NCI-H1436 treated with DMSO at 0.1 percent for 48 hours (cell line): ENCODE measurements at regions not wholly inside any gene's neighbourhood (a gene's known extent, or its start where the extent isn't known, plus 50 kb on each side); places are given as distances from the start of the nearest gene placed in this dataset.

Source experiments
- DNase-seq: peaks from one replicate; lab custom pipeline; 2025; lab: John Stamatoyannopoulos, UW

- no peak for DNase-seq
Measured at GRCh38 chr21:35423709-35424108, 374.6 kb upstream of the RUNX1 start.

GRCh38 chr21:35422011-35422410 is 372.9 kb upstream of the RUNX1 start:
- DNase-seq, result no peak

DNA sequence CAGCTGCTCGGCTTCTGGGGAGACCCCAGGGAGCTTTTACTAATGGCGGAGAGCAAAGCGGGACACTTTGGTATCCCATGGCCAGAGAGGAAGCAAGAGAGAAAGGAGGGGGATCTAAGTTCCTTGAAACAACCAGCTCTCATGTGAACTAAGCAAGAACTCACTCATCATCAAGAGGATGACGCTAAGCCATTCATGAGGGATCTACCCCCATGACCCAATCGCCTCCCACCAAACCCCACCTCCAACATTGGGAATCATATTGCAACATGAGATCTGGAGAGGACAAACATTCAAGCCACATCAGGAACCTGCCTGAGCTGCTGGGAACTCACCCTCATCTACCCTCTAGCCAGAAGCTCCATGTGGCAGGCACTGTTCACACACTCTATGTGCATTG is 372.1 kb upstream of the RUNX1 start:
- no peak for DNase-seq

DNA sequence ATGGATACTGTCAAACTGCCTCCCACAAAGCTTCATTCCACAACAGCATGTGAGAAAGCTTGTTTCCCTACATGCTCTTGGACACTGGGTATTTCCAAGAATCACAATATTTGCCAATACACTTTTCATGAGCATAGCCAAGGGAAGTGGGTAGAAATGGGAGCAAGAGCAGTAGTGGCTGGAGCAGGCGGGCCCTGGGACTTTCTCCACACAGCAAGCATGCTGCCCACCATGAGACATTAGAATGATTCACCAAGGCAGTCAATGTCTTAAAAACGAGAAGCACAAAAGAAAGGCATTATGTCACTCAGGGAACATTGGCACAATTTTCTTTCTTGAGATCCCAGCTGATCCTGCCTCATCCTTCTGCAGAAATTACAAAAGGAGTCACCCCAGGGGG is 371.6 kb upstream of the RUNX1 start:
- DNase-seq, result no peak

GRCh38 chr21:35417762-35418161 is 368.7 kb upstream of the RUNX1 start:
- no peak for DNase-seq

- no peak for DNase-seq
Measured at GRCh38 chr21:35416866-35417489, 367.9 kb upstream of the RUNX1 start.

- no peak for DNase-seq
Measured at GRCh38 chr21:35414507-35415139, 365.5 kb upstream of the RUNX1 start.

DNA sequence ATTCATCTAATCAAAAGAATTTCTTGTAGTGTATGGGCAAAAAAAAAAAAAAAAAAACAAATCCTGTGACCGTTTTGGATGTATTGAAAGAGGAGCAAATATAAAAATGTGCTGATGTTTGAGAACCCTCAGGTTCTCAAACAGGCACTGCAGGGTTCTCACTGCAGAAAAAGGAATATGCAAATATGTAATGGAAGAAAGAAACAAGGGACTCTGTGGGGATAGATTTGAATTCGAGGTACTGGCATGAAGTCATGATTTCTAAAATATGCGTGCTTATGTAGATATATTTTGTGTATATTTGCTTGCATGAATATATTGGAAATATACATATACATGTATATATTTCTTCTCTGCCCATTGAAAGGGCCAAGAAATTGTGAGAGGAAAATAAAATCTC is 365.0 kb upstream of the RUNX1 start:
- DNase-seq, result no peak

DNA sequence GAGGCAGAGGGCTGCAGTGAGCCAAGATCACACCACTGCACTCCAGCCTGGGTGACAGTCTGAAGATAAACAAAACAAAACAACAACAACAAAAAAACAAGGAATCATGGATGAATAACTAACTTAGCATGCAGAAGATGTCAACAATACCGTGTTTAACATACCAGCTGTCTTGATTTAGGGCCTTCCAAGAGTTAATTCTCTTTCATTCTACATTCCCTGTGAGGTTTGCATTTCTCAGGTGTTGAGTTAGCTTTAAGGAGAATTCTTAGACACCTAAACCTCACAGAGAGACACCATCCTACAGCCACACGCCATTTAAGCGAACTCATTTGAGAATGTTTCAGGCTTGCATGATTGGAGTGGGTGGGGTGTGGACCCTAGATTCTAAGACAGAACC is 363.1 kb upstream of the RUNX1 start:
- DNase-seq, result no peak

DNA sequence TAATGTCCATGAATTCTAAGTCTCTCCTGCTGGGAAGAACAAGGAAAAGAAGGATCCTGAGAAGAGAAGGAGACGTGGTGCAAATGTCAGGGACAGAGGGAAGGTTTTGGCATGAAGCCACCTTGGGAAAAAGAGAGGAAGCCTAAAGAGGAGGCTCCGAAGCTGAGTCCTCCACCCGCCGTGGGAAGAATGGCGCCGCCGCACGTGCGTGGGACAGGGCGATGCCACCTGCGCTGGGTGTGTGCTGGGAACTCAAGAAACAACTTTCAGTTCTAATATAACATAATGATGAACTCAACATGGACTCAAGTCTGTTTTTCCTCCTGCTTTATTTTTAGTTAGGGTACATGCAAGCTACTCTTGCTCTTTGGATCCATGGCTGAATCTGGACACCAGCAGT is 362.3 kb upstream of the RUNX1 start:
- no peak for DNase-seq

DNA sequence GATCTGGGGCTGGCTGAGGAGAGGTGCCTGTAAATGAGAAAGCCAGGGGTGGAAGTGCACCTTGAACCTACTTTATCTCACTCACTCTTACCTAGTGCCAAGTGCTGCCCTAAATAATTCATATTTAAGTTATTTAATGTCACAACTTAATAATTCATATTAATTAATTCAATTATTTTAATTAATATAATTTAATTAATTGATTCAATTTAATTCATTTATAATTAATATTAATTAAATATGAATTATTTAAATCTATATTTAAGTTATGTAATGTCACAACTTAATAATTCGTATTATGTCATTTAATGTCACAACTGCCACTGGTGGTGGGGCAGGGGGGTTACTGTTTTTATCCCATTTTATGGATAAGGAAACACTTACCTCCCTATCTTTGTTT is 361.6 kb upstream of the RUNX1 start:
- DNase-seq, result no peak

DNA sequence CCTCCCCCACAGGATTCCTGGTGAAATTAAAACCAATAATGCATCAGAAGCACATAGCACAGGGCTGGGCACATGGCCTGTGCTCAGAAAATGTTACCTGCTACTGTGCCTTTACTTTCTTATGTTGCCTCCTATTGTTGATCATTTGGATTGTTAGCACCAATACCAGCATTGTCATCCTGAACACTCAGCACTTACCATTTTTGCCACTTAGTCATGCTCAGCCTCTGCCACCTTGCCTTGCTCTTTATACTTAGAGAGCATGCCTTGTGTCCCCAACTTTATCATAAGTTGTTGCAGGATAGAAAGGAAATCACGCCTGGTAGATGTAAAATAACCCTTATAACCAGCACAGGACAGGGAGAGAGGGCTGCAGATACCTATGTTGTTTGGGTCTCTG is 361.0 kb upstream of the RUNX1 start:
- DNase-seq, result no peak

GRCh38 chr21:35408401-35408800 is 359.3 kb upstream of the RUNX1 start:
- no peak for DNase-seq

DNA sequence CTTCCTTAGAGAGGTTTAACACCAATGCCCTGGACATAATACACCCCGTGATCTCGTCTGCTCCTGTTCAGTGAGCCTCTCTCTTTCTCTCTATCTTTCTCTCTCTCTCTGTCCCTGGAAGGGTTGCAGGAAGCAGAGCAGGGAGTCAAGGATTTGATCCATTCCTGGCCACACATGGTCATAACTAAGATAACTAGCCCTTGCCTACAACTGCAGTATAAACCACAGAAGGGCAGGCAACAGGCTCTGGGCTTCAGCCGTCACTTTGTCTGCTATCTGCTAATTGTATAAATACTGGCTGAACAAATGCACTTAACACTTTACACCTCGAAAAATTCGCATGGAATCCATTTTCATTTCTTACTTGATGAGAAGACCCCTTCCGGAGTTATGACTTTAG is 357.5 kb upstream of the RUNX1 start:
- DNase-seq, result no peak

GRCh38 chr21:35405981-35406380 is 356.9 kb upstream of the RUNX1 start:
- DNase-seq, result no peak

DNA sequence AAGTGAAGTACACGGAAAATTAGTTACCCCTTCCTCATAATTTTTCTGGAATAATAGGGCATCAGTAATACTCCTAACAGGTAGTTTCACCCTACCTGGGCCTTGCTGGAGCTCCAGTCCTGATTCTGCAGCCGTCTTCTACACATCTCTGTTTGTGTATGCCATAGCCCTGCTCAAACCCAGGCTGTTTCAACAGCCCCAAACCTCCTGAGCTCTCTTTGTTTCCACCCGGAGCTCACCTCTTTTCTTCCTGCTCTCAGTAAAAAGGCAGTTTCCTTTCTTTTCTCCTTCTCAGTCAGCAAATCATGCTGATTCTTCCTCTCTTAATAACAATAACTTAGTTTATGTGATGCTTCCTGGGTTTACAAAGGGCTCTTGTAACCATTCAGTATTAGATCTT is 355.1 kb upstream of the RUNX1 start:
- no peak for DNase-seq

- no peak for DNase-seq
Measured at GRCh38 chr21:35402061-35402460, 353.0 kb upstream of the RUNX1 start.

DNA sequence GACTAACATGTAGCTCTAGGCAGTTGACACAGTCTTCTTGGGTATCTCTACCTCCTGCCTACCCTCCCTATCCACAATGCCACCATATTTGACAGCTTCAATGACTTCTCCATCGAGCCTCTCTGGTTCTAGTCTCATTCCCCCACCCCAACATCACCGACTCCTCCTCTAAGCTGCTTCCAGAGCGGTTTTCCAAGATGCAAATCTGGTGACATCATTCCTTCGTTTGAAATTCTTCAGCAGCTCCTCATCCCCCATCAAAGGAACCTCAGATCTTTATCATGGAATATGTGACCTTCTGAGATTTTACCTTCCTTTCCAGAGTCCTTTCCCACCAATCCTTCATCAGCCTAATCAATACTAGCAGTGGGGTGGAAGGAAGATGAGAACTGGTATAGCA is 352.4 kb upstream of the RUNX1 start:
- no peak for DNase-seq

GRCh38 chr21:35400233-35400939 is 351.3 kb upstream of the RUNX1 start:
- DNase-seq, result peak; percentile 44

- DNase-seq, result no peak
Measured at GRCh38 chr21:35399706-35400105, 350.6 kb upstream of the RUNX1 start.

DNA sequence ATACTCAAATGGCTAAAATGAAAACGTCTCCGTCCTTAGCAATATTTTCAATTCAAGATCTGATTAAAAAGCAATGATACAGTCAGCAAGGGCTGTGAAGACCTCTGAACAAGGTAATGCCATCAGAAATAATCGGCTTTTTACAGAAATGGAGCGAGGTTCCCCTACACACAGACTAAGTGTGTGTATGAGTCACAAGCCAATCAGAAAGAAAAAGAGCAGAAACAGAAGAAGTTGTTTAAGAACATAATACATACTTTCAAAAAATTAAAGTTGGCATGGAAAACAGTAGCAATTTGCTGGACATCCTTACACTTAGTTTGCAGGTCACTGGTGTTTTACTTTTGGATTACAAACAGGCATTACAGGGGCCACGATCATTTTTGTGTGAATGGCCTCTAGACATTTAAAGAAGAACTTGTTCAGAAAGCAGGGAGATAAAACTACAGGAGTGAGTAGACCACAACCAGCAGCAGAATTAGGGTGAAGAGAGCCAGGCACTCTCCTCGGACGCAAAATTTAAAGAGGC is 350.0 kb upstream of the RUNX1 start:
- DNase-seq, result no peak

GRCh38 chr21:35398346-35398982 is 349.4 kb upstream of the RUNX1 start:
- no peak for DNase-seq

GRCh38 chr21:35397781-35398180 is 348.7 kb upstream of the RUNX1 start:
- DNase-seq, result no peak
